AG04450 (cell line): ENCODE measurements at regions not wholly inside any gene's neighbourhood (a gene's known extent, or its start where the extent isn't known, plus 50 kb on each side); places are given as distances from the start of the nearest gene placed in this dataset.

ENCODE experiments used
- CTCF ChIA-PET: fragments of 300-600, 350-600 bp; formaldehyde crosslinking; extraction: SDS; loops from one replicate; lab custom pipeline; 2022; ENCODE audit warnings: antibody characterized with exemption, inconsistent platforms; lab: Charles Lee
- POLR2A ChIA-PET: fragments of 350-600 bp; formaldehyde crosslinking; extraction: SDS; loops from one replicate; lab custom pipeline; 2021; ENCODE audit warnings: antibody characterized with exemption, inconsistent platforms; lab: Yijun Ruan, JAX
- DNase-seq: peaks from one replicate; pipeline ENCODE4 v3.0.0-alpha.2; 2011; ENCODE audit warnings: low read depth, low spot score
- H3K27ac ChIP-seq: one replicate; pipeline ENCODE4 v1.5.1; 2012; ENCODE audit warnings: low read depth, low read length, control low read depth
- H3K27me3 ChIP-seq: one replicate; pipeline ENCODE4 v1.6.0; 2012; ENCODE audit warnings: low read length; ENCODE audit not compliant: control insufficient read depth, insufficient read depth
- H3K4me3 ChIP-seq: 2 replicates; pipeline ENCODE4 v1.5.1; 2011; ENCODE audit warnings: mild to moderate bottlenecking, low read depth, low read length, control low read depth
- H3K9me3 ChIP-seq: 2 replicates; pipeline ENCODE4 v1.5.1; 2012; ENCODE audit warnings: low read length; ENCODE audit not compliant: control insufficient read depth, insufficient read depth
- TF ChIP-seq, protein P1 (sequence below): IDR thresholded peaks from 2 replicates; pipeline ENCODE4 v1.5.1; 2011; ENCODE audit warnings: low read depth, low read length, control low read depth, inconsistent platforms

DNA sequence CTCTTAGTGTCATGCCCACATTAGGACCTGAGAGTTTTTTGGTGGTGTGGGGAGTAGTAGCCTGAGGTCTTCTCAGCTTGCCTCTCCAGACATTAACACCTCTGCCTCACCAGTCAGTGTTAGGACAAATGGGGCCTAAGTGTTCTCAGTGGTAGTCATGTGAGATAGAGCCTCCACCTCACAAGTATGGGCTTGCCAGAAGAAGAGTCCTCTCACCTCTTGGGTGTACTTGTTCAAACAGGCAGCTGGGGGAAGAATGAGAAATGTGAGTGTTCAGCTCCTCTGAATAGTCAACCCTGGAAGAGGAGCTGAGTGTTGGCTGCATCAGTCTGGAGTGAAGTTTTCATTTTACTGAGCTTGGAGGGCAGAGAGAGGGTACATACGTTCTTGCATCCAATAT is 464.6 kb downstream of the POM121L12 start:
- Histone ChIP-seq H3K27me3 (no peaks in the 10 kb centered on the region), H3K9me3 (peaks cover 18% of the 10 kb centered on the region), H3K4me3 (no peak overlapping the region), H3K27ac (no peak overlapping the region)
- DNase-seq = no peak
- TF ChIP-seq, protein P1, sequence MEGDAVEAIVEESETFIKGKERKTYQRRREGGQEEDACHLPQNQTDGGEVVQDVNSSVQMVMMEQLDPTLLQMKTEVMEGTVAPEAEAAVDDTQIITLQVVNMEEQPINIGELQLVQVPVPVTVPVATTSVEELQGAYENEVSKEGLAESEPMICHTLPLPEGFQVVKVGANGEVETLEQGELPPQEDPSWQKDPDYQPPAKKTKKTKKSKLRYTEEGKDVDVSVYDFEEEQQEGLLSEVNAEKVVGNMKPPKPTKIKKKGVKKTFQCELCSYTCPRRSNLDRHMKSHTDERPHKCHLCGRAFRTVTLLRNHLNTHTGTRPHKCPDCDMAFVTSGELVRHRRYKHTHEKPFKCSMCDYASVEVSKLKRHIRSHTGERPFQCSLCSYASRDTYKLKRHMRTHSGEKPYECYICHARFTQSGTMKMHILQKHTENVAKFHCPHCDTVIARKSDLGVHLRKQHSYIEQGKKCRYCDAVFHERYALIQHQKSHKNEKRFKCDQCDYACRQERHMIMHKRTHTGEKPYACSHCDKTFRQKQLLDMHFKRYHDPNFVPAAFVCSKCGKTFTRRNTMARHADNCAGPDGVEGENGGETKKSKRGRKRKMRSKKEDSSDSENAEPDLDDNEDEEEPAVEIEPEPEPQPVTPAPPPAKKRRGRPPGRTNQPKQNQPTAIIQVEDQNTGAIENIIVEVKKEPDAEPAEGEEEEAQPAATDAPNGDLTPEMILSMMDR = no peak
- ChIA-PET POLR2A (no interaction called here), CTCF (no interaction called here)

- ChIA-PET CTCF (no interaction called here), POLR2A (no interaction called here)
- no peak overlapping the region for H3K27ac ChIP-seq
- no peak overlapping the region for H3K4me3 ChIP-seq
- TF ChIP-seq, protein P1 = no peak
- H3K27me3 ChIP-seq = no peaks in the 10 kb centered on the region
- DNase-seq = no peak
- H3K9me3 ChIP-seq = peaks cover 10% of the 10 kb centered on the region
Measured at GRCh38 chr7:53504914-53505313, 469.5 kb downstream of the POM121L12 start.

- Histone ChIP-seq H3K4me3 (no peak overlapping the region), H3K9me3 (peaks cover 3% of the 10 kb centered on the region; the same call in 1 of the 2 replicates), H3K27me3 (no peaks in the 10 kb centered on the region), H3K27ac (no peak overlapping the region)
- ChIA-PET POLR2A (no interaction called here), CTCF (no interaction called here)
- TF ChIP-seq, protein P1 = no peak
- no peak for DNase-seq
Measured at GRCh38 chr7:53518319-53518718, 482.9 kb downstream of the POM121L12 start.

DNA sequence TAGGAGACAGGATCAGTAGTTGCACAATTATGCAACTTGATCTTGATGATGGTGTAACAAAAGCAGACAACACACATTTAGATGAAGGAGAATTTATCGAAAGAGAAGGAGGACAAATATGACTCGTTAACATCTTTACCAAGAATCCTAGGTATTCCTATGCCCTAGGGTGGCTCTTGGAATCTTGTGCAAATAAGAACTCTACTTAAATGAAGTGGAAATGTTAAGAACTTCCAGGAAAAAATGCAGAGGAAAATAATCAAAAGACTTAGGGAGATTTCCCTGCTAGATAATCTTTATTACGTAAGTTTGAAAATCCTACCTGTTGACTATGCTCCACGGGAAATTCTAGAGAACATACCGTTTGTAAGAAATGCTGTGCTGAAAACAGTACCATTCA is 485.4 kb downstream of the POM121L12 start:
- CTCF ChIA-PET = no interaction called here
- TF ChIP-seq, protein P1 = no peak
- Histone ChIP-seq H3K9me3 (peaks cover 12% of the 10 kb centered on the region), H3K27me3 (no peaks in the 10 kb centered on the region), H3K27ac (no peak overlapping the region), H3K4me3 (no peak overlapping the region)
- DNase-seq = no peak
- POLR2A ChIA-PET = no interaction called here

DNA sequence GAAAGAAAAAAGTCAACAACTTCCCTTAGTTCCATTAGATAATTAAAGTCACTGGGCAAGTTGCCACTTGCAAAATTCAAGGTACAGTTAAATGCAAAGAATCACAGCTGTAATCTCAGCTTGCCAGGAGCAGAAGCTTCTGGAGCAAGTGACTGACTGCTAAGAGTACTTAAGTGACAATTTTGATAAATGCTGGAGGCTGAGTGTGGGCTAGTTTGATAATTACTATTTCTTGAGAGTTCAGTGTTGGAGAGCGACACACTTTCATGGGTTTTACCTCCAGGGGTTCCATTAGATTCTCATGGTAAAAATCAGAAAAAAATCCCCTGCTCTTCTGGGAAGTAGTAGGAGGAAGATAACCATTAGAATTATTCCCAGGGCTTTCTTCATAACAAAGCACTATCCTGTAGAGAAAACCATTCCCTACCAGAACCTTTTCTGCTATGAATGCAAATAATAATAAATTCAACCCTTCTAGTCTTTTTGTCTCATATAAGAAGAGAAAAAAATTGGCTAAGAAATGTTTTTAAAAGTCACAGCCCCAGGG is 486.3 kb downstream of the POM121L12 start:
- ChIA-PET POLR2A (no interaction called here), CTCF (no interaction called here)
- Histone ChIP-seq H3K4me3 (no peak overlapping the region), H3K9me3 (peaks cover 14% of the 10 kb centered on the region), H3K27ac (no peak overlapping the region), H3K27me3 (no peaks in the 10 kb centered on the region)
- DNase-seq = no peak
- TF ChIP-seq, protein P1 = no peak
